HuH-7 (cell line): ENCODE measurements at regions not wholly inside any gene's neighbourhood (a gene's known extent, or its start where the extent isn't known, plus 50 kb on each side); places are given as distances from the start of the nearest gene placed in this dataset.

Experiments
- DNase-seq: peaks from one replicate; pipeline ENCODE4 v3.0.0; 2011; ENCODE audit warnings: low spot score

- DNase-seq = no peak
Measured at GRCh38 chr10:110398419-110399105, 93.8 kb upstream of the SMNDC1 start.

- DNase-seq = no peak
Measured at GRCh38 chr10:110399106-110399964, 94.6 kb upstream of the SMNDC1 start.

GRCh38 chr10:110399965-110400933 lies 95.5 kb upstream of the SMNDC1 start:
- DNase-seq = no peak

GRCh38 chr10:110401401-110402076 lies 96.2 kb upstream of the DUSP5 start:
- DNase-seq = no peak

- no peak for DNase-seq
Measured at GRCh38 chr10:110402077-110402416, 95.7 kb upstream of the DUSP5 start.

- no peak for DNase-seq
Measured at GRCh38 chr10:110403593-110403992, 94.1 kb upstream of the DUSP5 start.

- DNase-seq = no peak
Measured at GRCh38 chr10:110404413-110404812, 93.3 kb upstream of the DUSP5 start.

GRCh38 chr10:110404825-110405224 lies 92.9 kb upstream of the DUSP5 start:
- DNase-seq = no peak

- DNase-seq = no peak
Measured at GRCh38 chr10:110405380-110405779, 92.3 kb upstream of the DUSP5 start.

GRCh38 chr10:110407301-110408170 lies 90.2 kb upstream of the DUSP5 start:
- DNase-seq = no peak

GRCh38 chr10:110408203-110408871 lies 89.4 kb upstream of the DUSP5 start:
- no peak for DNase-seq

- no peak for DNase-seq
Measured at GRCh38 chr10:110408943-110409342, 88.8 kb upstream of the DUSP5 start.

GRCh38 chr10:110409488-110409887 lies 88.2 kb upstream of the DUSP5 start:
- no peak for DNase-seq

- DNase-seq = no peak
Measured at GRCh38 chr10:110409926-110410325, 87.8 kb upstream of the DUSP5 start.

GRCh38 chr10:110410329-110411046 lies 87.2 kb upstream of the DUSP5 start:
- no peak for DNase-seq

- DNase-seq = no peak
Measured at GRCh38 chr10:110411047-110411410, 86.7 kb upstream of the DUSP5 start.

GRCh38 chr10:110413049-110413783 lies 84.5 kb upstream of the DUSP5 start:
- no peak for DNase-seq

GRCh38 chr10:110413903-110414547 lies 83.7 kb upstream of the DUSP5 start:
- no peak for DNase-seq
